Fibroblast of villous mesenchyme (primary cell): ENCODE measurements at regions not wholly inside any gene's neighbourhood (a gene's known extent, or its start where the extent isn't known, plus 50 kb on each side); places are given as distances from the start of the nearest gene placed in this dataset.

ENCODE experiments used
- DNase-seq: peaks from one replicate; pipeline ENCODE4 v3.0.0-alpha.2; 2010; ENCODE audit warnings: low read depth
- H3K4me3 ChIP-seq: 2 replicates; pipeline ENCODE4 v1.5.1; 2011; ENCODE audit warnings: low read depth, mild to moderate bottlenecking, low read length
- TF ChIP-seq, protein P1 (sequence below): IDR thresholded peaks from 2 replicates; pipeline ENCODE4 v1.5.1; 2012; ENCODE audit warnings: low read depth, mild to moderate bottlenecking, low read length; ENCODE audit not compliant: insufficient read depth

DNA sequence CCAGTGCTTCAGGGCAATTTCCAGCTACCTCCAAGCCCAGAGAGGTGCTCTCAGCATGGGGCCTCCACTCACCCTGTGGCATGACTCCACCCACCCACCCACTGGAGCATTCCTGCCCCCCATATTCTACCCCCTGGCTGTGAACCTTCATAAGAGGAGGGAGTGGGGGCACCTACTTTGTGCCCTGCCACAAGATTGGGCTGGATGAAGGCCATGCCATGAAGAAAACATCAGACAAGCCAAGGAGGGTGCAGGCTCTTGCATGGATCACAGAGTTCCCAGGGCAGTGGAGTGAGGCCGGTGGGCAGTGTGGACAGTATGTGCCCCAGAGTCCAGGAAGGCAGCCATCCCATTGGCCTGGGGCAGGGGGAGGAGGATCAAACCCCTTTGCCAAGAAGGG is 97.8 kb downstream of the UQCRFS1 start:
- TF ChIP-seq, protein P1, sequence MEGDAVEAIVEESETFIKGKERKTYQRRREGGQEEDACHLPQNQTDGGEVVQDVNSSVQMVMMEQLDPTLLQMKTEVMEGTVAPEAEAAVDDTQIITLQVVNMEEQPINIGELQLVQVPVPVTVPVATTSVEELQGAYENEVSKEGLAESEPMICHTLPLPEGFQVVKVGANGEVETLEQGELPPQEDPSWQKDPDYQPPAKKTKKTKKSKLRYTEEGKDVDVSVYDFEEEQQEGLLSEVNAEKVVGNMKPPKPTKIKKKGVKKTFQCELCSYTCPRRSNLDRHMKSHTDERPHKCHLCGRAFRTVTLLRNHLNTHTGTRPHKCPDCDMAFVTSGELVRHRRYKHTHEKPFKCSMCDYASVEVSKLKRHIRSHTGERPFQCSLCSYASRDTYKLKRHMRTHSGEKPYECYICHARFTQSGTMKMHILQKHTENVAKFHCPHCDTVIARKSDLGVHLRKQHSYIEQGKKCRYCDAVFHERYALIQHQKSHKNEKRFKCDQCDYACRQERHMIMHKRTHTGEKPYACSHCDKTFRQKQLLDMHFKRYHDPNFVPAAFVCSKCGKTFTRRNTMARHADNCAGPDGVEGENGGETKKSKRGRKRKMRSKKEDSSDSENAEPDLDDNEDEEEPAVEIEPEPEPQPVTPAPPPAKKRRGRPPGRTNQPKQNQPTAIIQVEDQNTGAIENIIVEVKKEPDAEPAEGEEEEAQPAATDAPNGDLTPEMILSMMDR: no peak
- no peak for DNase-seq
- H3K4me3 ChIP-seq: no peak overlapping the region

DNA sequence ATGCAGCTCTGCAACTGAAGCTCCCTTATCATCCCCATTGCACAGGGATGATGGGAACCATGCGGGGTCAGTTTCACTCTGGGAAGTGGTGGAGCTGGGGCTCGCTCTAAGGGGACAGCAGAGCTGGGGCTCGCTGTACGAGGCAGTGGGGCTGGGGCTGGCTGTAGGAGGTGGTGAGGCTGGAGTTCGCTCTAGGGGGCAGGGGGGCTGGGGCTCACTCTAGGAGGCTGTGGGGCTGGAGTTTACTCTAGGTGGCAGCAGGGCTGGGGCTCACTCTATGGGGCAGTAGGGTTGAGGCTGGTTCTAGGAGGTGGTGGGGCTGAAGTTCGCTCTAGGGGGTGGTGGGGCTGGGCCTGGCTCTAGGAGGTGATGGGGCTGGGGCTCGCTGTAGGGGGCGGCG is 99.1 kb downstream of the UQCRFS1 start:
- TF ChIP-seq, protein P1: no peak
- no peak overlapping the region for H3K4me3 ChIP-seq
- no peak for DNase-seq

DNA sequence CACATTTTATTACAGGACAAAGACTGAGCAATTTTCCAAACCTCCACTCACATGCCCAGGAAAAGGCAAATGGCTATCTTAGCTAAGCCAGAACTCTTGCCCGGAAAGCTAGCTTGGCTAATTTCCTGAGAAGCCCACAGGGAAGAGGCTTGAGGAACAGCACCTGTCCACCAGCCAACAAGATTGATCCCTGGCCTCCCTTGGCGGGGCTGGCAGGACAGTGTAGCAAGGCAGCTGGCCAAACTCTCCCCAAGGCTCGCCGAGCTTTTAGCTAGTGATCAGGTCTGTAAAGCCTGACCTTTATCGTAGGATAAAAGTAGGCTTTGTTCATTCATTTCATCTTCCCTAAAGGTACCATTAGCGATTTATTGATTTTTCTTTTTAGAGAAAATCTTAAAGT is 101.4 kb downstream of the UQCRFS1 start:
- TF ChIP-seq, protein P1: no peak
- H3K4me3 ChIP-seq: no peak overlapping the region
- DNase-seq: no peak

DNA sequence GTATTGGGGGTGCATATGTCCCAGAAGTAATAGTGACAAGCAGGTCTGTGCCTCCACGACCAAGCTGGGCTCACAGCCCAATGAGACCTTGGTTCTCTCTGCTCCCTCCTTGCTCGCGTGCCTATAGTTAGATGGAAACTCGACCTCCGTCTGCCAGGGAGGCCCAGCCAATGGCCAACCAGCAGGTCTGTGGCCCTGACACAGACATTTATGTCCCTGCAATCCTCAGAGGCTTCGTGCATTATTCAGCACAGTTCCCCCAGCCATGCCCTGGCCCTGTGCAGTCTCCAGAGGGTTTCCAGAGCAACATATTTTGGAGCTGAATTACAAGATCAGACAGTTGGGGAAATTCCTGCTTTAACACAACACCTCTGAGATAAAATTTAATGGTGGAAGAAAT is 105.1 kb downstream of the UQCRFS1 start:
- H3K4me3 ChIP-seq: no peak overlapping the region
- DNase-seq: no peak
- TF ChIP-seq, protein P1: no peak

DNA sequence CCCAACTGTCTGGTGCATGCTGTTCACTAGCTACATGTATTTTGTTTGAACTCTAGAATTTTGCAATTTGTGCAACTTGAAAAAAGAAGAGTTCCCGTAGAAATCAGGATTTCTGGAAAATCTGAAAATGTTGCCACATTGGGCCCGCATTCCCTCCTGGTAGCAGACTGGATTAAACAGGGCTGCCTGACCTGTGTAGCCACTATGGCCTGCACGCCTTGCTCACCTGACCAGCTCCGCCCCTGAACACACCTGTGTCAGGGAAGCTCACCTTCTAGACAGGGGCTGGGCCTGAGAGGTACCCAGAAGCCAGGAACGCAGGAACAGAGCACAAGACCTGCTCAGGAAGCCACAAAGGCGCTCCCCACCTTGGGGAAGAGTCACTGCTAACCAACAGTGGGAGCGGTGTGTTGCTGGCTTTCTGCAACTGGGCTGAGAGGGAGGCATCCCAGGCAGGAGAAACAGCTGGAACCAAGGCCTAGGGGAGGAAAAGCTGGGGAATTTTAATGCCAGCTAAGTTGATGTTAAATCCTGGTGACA is 106.5 kb downstream of the UQCRFS1 start:
- no peak overlapping the region for H3K4me3 ChIP-seq
- DNase-seq: no peak
- TF ChIP-seq, protein P1: no peak

DNA sequence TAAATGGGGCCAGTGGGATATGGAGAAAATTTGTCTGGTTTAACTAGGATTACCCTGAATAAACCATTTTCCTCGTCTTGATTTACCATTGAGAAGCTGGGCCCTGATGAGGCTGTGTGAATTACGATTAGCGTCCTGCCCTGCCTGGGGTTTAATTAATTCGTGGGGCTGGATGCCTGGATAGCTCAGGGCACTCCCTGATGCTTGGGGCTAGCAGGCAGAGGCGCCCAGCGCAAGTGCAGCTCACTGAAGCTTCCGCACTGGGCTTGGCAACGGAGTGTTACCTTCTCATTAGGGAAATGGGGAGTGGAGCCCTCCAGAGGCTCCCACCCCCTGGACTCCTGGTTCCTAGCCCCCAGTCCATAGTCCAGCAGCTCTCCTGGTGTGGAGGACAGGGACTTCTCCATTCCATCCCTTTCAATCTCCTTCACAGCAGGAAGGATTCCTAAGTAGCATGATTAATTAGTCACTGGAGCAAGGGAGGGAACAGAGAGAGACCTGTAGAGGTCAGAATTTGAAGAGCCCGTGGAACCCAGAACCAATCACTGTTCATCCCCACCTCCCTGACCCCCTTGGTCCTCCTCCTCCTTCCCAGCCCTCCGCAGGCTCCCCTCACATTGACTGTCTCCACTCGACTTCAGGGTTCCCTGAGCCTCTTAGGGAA is 107.2 kb downstream of the UQCRFS1 start:
- DNase-seq: no peak
- TF ChIP-seq, protein P1: no peak
- H3K4me3 ChIP-seq: no peak overlapping the region
